B cell (primary cell): ENCODE measurements at regions not wholly inside any gene's neighbourhood (a gene's known extent, or its start where the extent isn't known, plus 50 kb on each side); places are given as distances from the start of the nearest gene placed in this dataset.

ENCODE experiments used
- ATAC-seq: fragments of 200-7000 bp; cut with Tn5 transposase; one replicate; pipeline ENCODE4 v1.10.0; 2021; ENCODE audit warnings: low read depth, mild to moderate bottlenecking, moderate number of reproducible peaks, moderate library complexity
- CTCF ChIA-PET: fragments of 350-600 bp; sonication (Branson Sonifier 250); formaldehyde crosslinking; loops from one replicate; lab custom pipeline; 2021; ENCODE audit warnings: antibody characterized with exemption, inconsistent platforms; lab: Charles Lee
- POLR2A ChIA-PET: fragments of 350-600 bp; sonication (Branson Sonifier 250); formaldehyde crosslinking; loops from one replicate; lab custom pipeline; 2021; ENCODE audit warnings: antibody characterized with exemption; lab: Charles Lee
- DNase-seq: peaks from one replicate; pipeline ENCODE4 v3.0.0; 2013
- H2AFZ ChIP-seq: 2 replicates; pipeline ENCODE4 v1.6.1; 2012; ENCODE audit warnings: mild to moderate bottlenecking, low read depth, low read length; ENCODE audit not compliant: insufficient read depth, poor library complexity, severe bottlenecking
- H3K27ac ChIP-seq, 2 donors: 1 replicate in 1 of 2; 2 replicates in 1 of 2; pipeline ENCODE4 v1.5.1; 2012 to 2013; ENCODE audit warnings: low read length in 2 of 2, mild to moderate bottlenecking in 2 of 2, moderate library complexity in 1 of 2
- H3K27me3 ChIP-seq, 4 experiments: fragments of 200-600 bp in 1 of 4; sonication (generic) in 1 of 4; replicated peaks in 1 of 4; 1 replicate in 2 of 4; 2 replicates in 2 of 4; pipeline versions ENCODE4 v1.6.1 to v1.7.0; 2013 to 2016; ENCODE audit warnings: low read length in 3 of 4, mild to moderate bottlenecking in 2 of 4, mixed read lengths in 1 of 4, moderate library complexity in 1 of 4; ENCODE audit not compliant: insufficient read depth in 4 of 4, control insufficient read depth in 3 of 4; ENCODE audit errors: control extremely low read depth in 1 of 4
- H3K36me3 ChIP-seq, 2 experiments: replicated peaks in 1 of 2; 1 replicate in 1 of 2; 2 replicates in 1 of 2; pipeline versions ENCODE4 v1.6.1 to v1.7.1; 2013; ENCODE audit warnings: low read length in 1 of 2; ENCODE audit not compliant: insufficient read depth in 2 of 2, control insufficient read depth in 1 of 2; ENCODE audit errors: control extremely low read depth in 1 of 2, extremely low read depth in 1 of 2
- H3K4me1 ChIP-seq, 2 donors: fragments of 200-600 bp in 1 of 2; sonication (generic) in 1 of 2; 1 replicate in 1 of 2; 2 replicates in 1 of 2; pipeline versions ENCODE4 v1.5.1 to v1.6.1; 2013 to 2017; ENCODE audit warnings: low read length in 2 of 2; ENCODE audit not compliant: control insufficient read depth in 2 of 2, insufficient read depth in 2 of 2
- H3K4me2 ChIP-seq: replicated peaks from 2 replicates; pipeline ENCODE3; 2012; ENCODE audit warnings: mild to moderate bottlenecking, low read depth, low read length; ENCODE audit not compliant: poor library complexity, severe bottlenecking
- H3K4me3 ChIP-seq, 5 experiments: fragments of 200-600 bp in 1 of 5; sonication (generic) in 1 of 5; 1 replicate in 3 of 5; 2 replicates in 2 of 5; pipeline versions ENCODE4 v1.5.1 to v1.7.0; 2011 to 2016; ENCODE audit warnings: low read length in 4 of 5, mild to moderate bottlenecking in 4 of 5, low read depth in 2 of 5, control low read depth in 1 of 5, moderate library complexity in 1 of 5; ENCODE audit not compliant: insufficient read depth in 1 of 5; ENCODE audit errors: control extremely low read depth in 1 of 5, extremely low read depth in 1 of 5
- H3K79me2 ChIP-seq: fragments of 200-600 bp; sonication (generic); one replicate; pipeline ENCODE4 v1.6.0; 2016; ENCODE audit warnings: low read length; ENCODE audit not compliant: control insufficient read depth, insufficient read depth
- H3K9ac ChIP-seq: fragments of 200-600 bp; sonication (generic); 2 replicates; pipeline ENCODE4 v1.6.1; 2017; ENCODE audit warnings: mild to moderate bottlenecking, low read length, moderate library complexity
- H3K9me3 ChIP-seq, 3 donors: one replicate each; pipeline versions ENCODE4 v1.6.1 to v1.7.1; 2013; ENCODE audit warnings: low read length in 2 of 3; ENCODE audit not compliant: control insufficient read depth in 2 of 3, insufficient read depth in 1 of 3; ENCODE audit errors: control extremely low read depth in 1 of 3
- H4K20me1 ChIP-seq: 2 replicates; pipeline ENCODE4 v1.6.0; 2012; ENCODE audit warnings: mild to moderate bottlenecking, low read length; ENCODE audit not compliant: insufficient read depth, control insufficient read depth, poor library complexity, severe bottlenecking
- H3K27ac Mint-ChIP-seq: one replicate; pipeline ENCODE4 v1.8.0; 2021; ENCODE audit warnings: mixed read lengths
- H3K27me3 Mint-ChIP-seq: one replicate; pipeline ENCODE4 v1.8.0; 2021; ENCODE audit warnings: mixed read lengths
- H3K4me1 Mint-ChIP-seq: one replicate; pipeline ENCODE4 v1.8.0; 2021; ENCODE audit warnings: mixed read lengths
- H3K4me3 Mint-ChIP-seq: one replicate; pipeline ENCODE4 v1.8.0; 2021; ENCODE audit warnings: mixed read lengths
- H3K9me3 Mint-ChIP-seq: one replicate; pipeline ENCODE4 v1.8.0; 2022; ENCODE audit warnings: mixed read lengths; ENCODE audit not compliant: insufficient read depth
- EZH2 ChIP-seq: IDR thresholded peaks from 2 replicates; pipeline ENCODE4 v1.6.1; 2012; ENCODE audit warnings: borderline replicate concordance, low read depth, mild to moderate bottlenecking, moderate library complexity, low read length; ENCODE audit not compliant: insufficient read depth, poor library complexity, severe bottlenecking
- WGBS: methylation state at CpG from one replicate; pipeline ENCODE4 v1.1.5; 2013; ENCODE audit warnings: missing lambda C conversion rate; ENCODE audit not compliant: insufficient coverage; 5-methylcytosine and 5-hydroxymethylcytosine counted together
- intact Hi-C: fragments of 100-400 bp; cut with micrococcal nuclease; formaldehyde crosslinking; loops from one replicate; pipeline ENCODE4 v1.10.0; 2022
- TF ChIP-seq, protein P1 (sequence below): fragments of 200-600 bp; IDR thresholded peaks from one replicate; pipeline ENCODE4 v1.8.0; 2022; ENCODE audit warnings: antibody characterized with exemption, mild to moderate bottlenecking

DNA sequence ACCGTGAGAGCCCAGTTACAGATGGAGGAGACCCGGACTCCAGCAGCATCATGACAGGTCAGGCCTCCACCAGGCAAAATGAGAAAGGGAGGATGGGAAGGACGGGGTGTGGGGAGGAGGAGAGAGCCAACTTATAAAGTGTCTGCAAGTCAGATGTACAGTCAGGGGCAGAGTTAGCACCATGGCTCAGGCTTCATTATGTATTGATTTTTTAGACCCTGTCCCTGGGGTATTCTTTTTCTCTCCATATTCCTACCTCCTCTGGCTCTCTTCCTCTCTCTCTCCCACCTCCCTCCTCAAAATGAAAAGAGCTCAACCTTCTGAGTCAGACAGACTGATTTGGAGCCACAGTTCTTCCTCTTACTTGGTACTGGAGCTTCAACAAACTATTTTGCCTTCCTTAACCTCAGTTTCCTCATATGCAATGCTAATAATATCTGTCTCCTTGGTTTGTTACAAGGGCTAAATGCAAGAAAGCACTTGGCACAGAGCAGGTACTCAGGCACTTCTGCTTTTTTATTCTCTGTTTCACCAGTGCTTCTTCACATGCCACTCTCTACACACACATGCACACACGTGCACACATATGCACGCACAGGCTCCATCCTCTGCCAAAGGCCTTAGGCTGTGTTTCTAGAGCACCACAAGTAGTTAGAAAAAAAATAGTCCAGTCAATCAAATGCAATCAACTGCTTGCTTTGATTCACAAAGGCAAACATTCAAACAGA is 92.3 kb upstream of the PKDCC start:
- peak overlapping the region; percentile 23 for H3K27ac Mint-ChIP-seq
- Histone ChIP-seq H3K4me3 (no peak overlapping the region), H3K9me3 (no peaks in the 10 kb centered on the region), H4K20me1 (no peaks in the 10 kb centered on the region), H2AFZ (no peak overlapping the region), H3K4me1 (peaks cover 31 to 37% of the 10 kb centered on the region in 2 donors), H3K4me2 (peak overlapping the region; percentile 30), H3K27me3 (no peaks in the 10 kb centered on the region), H3K27ac (no peak overlapping the region), H3K79me2 (no peaks in the 10 kb centered on the region), H3K36me3 (no peaks in the 10 kb centered on the region), H3K9ac (peak overlapping the region; percentile 6)
- ChIA-PET POLR2A (no interaction called here), CTCF (no interaction called here)
- peaks cover 32% of the 10 kb centered on the region for H3K4me1 Mint-ChIP-seq
- WGBS: 68% methylated on average over 5 of the region's 5 CpGs
- DNase-seq (peak; percentile 63), ATAC-seq (peak; percentile 59)
- TF ChIP-seq EZH2: no peak
- TF ChIP-seq, protein P1, sequence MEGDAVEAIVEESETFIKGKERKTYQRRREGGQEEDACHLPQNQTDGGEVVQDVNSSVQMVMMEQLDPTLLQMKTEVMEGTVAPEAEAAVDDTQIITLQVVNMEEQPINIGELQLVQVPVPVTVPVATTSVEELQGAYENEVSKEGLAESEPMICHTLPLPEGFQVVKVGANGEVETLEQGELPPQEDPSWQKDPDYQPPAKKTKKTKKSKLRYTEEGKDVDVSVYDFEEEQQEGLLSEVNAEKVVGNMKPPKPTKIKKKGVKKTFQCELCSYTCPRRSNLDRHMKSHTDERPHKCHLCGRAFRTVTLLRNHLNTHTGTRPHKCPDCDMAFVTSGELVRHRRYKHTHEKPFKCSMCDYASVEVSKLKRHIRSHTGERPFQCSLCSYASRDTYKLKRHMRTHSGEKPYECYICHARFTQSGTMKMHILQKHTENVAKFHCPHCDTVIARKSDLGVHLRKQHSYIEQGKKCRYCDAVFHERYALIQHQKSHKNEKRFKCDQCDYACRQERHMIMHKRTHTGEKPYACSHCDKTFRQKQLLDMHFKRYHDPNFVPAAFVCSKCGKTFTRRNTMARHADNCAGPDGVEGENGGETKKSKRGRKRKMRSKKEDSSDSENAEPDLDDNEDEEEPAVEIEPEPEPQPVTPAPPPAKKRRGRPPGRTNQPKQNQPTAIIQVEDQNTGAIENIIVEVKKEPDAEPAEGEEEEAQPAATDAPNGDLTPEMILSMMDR: no peak
- peaks cover 2% of the 10 kb centered on the region for H3K27me3 Mint-ChIP-seq
- intact Hi-C loops: no loop called here
- no peaks in the 10 kb centered on the region for H3K9me3 Mint-ChIP-seq
- H3K4me3 Mint-ChIP-seq: peak overlapping the region; percentile 63

DNA sequence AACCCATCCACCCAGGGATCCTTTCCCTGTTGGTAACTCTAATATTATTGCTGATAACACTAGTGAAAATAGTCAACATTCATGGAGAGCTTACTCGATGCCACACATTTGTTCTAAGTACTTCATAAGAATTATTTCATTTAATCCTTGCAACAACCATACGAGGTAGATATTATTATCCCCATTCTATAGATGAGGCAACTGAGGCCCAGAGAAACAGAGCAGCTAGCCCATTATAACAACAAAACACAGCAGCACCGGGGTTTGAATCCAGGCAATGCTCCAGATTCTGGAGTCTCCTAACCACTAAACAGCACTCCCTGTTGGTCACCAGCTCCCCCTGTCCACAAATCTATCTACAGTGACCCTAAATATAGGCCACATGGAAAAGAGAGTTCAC is 90.4 kb upstream of the PKDCC start:
- ChIA-PET CTCF (interaction anchor here (1.0 kb wide), 1 partner anchor 129 kb away, joined by 5 read pairs; no protein-coding TSS in a partner anchor), POLR2A (no interaction called here)
- Histone ChIP-seq H3K4me1 (peaks cover 31 to 35% of the 10 kb centered on the region in 2 donors), H3K79me2 (no peaks in the 10 kb centered on the region), H4K20me1 (no peaks in the 10 kb centered on the region), H3K4me3 (no peak overlapping the region), H2AFZ (no peak overlapping the region), H3K36me3 (no peaks in the 10 kb centered on the region), H3K27ac (no peak overlapping the region), H3K27me3 (no peaks in the 10 kb centered on the region), H3K9ac (no peak overlapping the region), H3K9me3 (no peaks in the 10 kb centered on the region), H3K4me2 (no peak overlapping the region)
- no peak overlapping the region for H3K4me3 Mint-ChIP-seq
- ATAC-seq (no peak), DNase-seq (no peak)
- no peaks in the 10 kb centered on the region for H3K9me3 Mint-ChIP-seq
- 100% methylated on average over 2 of the region's 3 CpGs for WGBS
- no peak for TF ChIP-seq EZH2
- TF ChIP-seq, protein P1: no peak
- intact Hi-C loops: no loop called here
- peaks cover 3% of the 10 kb centered on the region for H3K27me3 Mint-ChIP-seq
- peaks cover 30% of the 10 kb centered on the region for H3K4me1 Mint-ChIP-seq
- no peak overlapping the region for H3K27ac Mint-ChIP-seq
